ENCODE measurements at regions not wholly inside any gene's neighbourhood (a gene's known extent, or its start where the extent isn't known, plus 50 kb on each side); places are given as distances from the start of the nearest gene placed in this dataset.

- no peak for TF ChIP-seq CTCF (conservative IDR thresholded peaks at IDR 0.05; ENCODE audit: low read depth, low read length)
- no peak overlapping the region for H3K4me3 ChIP-seq (ENCODE audit: low read length)
- DNase-seq (ENCODE audit: low read depth), result no peak
These were observed 78.0 kb upstream of the ZNF648 start for GRCh38 chr1:182139496-182139895.

- no peak for TF ChIP-seq CTCF (conservative IDR thresholded peaks at IDR 0.05; ENCODE audit: low read depth, low read length)
- no peak for DNase-seq (ENCODE audit: low read depth)
- H3K4me3 ChIP-seq (ENCODE audit: low read length), result no peak overlapping the region
These were observed 76.0 kb upstream of the ZNF648 start for GRCh38 chr1:182137546-182137945.

- TF ChIP-seq CTCF (conservative IDR thresholded peaks at IDR 0.05; ENCODE audit: low read depth, low read length), result no peak
- DNase-seq (ENCODE audit: low read depth), result no peak
- no peak overlapping the region for H3K4me3 ChIP-seq (ENCODE audit: low read length)
These were observed 74.4 kb upstream of the ZNF648 start for GRCh38 chr1:182135946-182136345.

- no peak overlapping the region for H3K4me3 ChIP-seq (ENCODE audit: low read length)
- TF ChIP-seq CTCF (conservative IDR thresholded peaks at IDR 0.05; ENCODE audit: low read depth, low read length), result no peak
- DNase-seq (ENCODE audit: low read depth), result no peak
These were observed 72.7 kb upstream of the ZNF648 start for GRCh38 chr1:182134257-182134656.

GRCh38 chr1:182133181-182133580 lies 71.7 kb upstream of the ZNF648 start:
- no peak for TF ChIP-seq CTCF (conservative IDR thresholded peaks at IDR 0.05; ENCODE audit: low read depth, low read length)
- no peak overlapping the region for H3K4me3 ChIP-seq (ENCODE audit: low read length)
- DNase-seq (ENCODE audit: low read depth), result no peak

- no peak for DNase-seq (ENCODE audit: low read depth)
- no peak for TF ChIP-seq CTCF (conservative IDR thresholded peaks at IDR 0.05; ENCODE audit: low read depth, low read length)
- no peak overlapping the region for H3K4me3 ChIP-seq (ENCODE audit: low read length)
These were observed 67.9 kb upstream of the ZNF648 start for GRCh38 chr1:182129398-182129797.

- no peak for TF ChIP-seq CTCF (conservative IDR thresholded peaks at IDR 0.05; ENCODE audit: low read depth, low read length)
- no peak for DNase-seq (ENCODE audit: low read depth)
- H3K4me3 ChIP-seq (ENCODE audit: low read length), result no peak overlapping the region
These were observed 67.0 kb upstream of the ZNF648 start for GRCh38 chr1:182128502-182128901.
